H1 (cell line): ENCODE measurements at regions not wholly inside any gene's neighbourhood (a gene's known extent, or its start where the extent isn't known, plus 50 kb on each side); places are given as distances from the start of the nearest gene placed in this dataset.

Experiments
- HDAC6 ChIP-seq: IDR thresholded peaks from one replicate; pipeline ENCODE4 v1.7.1; 2012; ENCODE audit warnings: low read depth, mild to moderate bottlenecking, inconsistent platforms, low read length, moderate library complexity
- JUND ChIP-seq: IDR thresholded peaks from 2 replicates; pipeline ENCODE4 v1.6.1; 2011; ENCODE audit warnings: mild to moderate bottlenecking, improper control_type of control experiment, low read length

- no peak for TF ChIP-seq HDAC6
- no peak for TF ChIP-seq JUND
Measured at GRCh38 chr3:189563853-189564563, 67.2 kb upstream of the TP63 start (continued).
